KBM-7 (cell line): ENCODE measurements at regions not wholly inside any gene's neighbourhood (a gene's known extent, or its start where the extent isn't known, plus 50 kb on each side); places are given as distances from the start of the nearest gene placed in this dataset.
"Not testable (repeated sequence)": the region's sequence is repeated elsewhere in the genome, so short reads cannot be mapped to it uniquely, and the experiment has no call there.

Experiments
- DNase-seq: peaks from one replicate; pipeline ENCODE4 v3.0.0-alpha.2; 2015
- in situ Hi-C: fragments of 300-500 bp; cut with MboI; formaldehyde crosslinking; loops from 2 replicates; pipeline ENCODE4 v1.14.3; 2020; ENCODE audit warnings: low sequenced_read_pairs, low pct_unique_long_range_greater_than_20kb, mixed read lengths

DNA sequence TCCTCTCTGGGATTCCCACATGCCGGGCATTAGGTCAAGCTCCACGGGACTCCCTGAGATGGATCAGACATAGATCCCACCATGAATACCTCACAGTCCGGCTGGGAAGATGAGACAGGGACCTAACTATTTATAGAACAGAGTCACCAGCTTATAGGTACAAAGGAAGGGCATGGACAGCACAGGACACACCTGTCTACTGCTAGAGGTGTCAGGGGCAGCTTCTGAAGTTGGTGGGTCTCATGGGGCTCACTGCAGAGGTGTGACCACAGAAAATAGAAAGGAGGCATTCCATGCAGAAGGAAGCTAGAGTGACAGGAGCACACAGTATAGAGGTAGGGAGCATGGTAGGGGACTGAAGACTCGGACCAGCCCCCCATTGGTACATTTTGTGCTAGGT is 1722.4 kb downstream of the SPATA31A7 start:
- in situ Hi-C loops, DNase-seq: not testable (repeated sequence)

DNA sequence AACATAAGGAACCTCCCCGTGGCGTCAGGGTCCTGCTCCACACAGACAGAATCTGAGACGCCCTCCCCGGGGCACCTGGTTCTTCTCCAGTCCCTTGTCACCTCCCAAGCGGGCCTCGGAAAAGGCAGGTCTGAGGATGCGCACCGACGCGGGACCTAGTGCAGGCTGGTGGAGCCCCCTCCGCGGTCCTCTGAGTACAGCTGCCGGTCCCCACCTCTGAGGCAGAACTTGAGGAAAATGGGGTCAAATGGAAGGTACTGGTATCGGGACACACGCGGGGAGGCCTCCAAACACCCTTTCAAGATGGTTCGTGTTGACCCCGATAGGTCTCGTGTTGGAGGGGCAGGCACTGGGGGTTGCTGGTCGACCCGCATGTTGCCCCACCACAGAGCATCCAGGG is 1725.3 kb downstream of the SPATA31A7 start:
- in situ Hi-C loops, DNase-seq: not testable (repeated sequence)

- in situ Hi-C loops, DNase-seq: not testable (repeated sequence)
Measured at GRCh38 chr9:62915661-62916060, 1725.8 kb downstream of the SPATA31A7 start.

DNA sequence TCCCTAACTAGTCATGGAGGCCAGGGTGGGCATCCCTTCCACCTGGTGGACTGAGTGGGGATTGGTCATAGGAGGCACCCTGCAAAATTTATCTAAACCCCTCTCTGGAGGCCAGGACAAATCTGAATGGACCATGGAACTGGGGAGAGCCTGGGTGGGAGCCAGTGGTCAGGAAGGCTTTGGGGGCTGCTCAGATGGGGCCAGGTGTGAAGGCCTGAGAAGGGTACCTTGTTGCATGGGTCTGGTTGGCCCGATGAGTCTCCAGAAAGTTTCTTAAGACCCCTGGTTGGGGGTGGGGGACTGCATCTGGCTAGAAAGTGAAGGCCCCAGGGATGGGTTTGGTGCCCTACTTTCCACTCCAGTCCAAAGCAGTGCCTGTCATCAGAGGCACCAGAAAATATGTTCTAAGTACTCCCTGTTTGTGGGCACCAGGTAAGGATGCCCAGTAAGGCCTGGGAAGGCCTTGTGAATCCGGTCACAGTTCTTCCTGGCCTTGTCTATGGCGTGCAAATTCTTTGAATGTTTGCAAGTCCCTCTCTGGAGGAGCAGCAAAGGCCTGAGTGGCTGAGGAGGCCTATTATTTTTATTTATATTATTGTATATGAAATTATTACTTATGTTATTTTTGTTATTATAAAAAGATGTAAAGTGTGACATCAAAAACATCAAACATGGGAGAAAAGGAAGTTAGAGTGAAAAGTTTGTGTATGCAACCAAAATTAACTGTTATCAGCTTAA is 1729.0 kb downstream of the SPATA31A7 start:
- in situ Hi-C loops, DNase-seq: not testable (repeated sequence)

GRCh38 chr9:62931484-62931883 is 1741.6 kb downstream of the SPATA31A7 start:
- not testable (repeated sequence) for DNase-seq

GRCh38 chr9:62952840-62953239 is 1763.0 kb downstream of the SPATA31A7 start:
- DNase-seq, in situ Hi-C loops: not testable (repeated sequence)

More at GRCh38 chr9:62931484-62931883, 1741.6 kb downstream of the SPATA31A7 start:
- in situ Hi-C loops: not testable (repeated sequence)
